NCI-H524 treated with DMSO at 0.1 percent for 48 hours (cell line): ENCODE measurements at regions not wholly inside any gene's neighbourhood (a gene's known extent, or its start where the extent isn't known, plus 50 kb on each side); places are given as distances from the start of the nearest gene placed in this dataset.

ENCODE experiments used
- DNase-seq: peaks from one replicate; lab custom pipeline; 2025; lab: John Stamatoyannopoulos, UW

DNA sequence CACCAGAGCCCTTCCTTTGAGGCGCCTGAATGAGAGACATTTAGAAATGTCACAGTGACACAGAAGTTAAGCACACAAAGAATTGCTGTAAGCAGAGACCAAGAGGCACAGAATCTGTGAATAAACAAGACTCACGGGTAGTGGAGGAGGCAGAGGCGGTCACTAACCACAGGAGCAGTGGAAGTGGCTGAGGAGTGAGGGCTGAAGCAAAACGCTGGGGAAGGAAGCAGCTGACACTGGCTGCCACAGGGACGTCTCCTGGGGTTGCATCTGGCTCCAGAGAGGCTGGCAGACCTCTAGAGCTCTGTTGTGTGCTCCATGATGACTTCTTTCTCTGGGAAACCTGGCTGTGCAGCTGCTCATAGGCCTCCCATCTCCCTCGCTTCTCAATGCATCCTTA lies 65.0 kb upstream of the SLC2A12 start:
- DNase-seq = no peak

DNA sequence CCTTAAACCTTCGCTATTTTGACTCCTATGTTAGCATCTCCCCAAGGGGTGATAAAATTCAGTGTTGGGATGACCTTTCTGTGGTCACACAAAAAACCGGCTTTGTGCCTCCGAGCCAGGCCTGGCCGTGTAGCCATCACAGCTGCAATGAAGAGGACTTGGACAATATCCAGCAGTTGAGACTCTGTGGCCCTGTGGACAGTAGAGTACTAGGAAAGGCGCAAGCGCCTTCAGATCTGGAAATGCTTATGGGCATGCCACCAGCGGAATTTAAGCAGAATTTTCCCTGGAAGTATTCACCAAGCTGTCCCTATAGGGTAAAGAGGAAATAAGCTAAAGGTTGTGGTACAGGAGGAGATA lies 63.3 kb upstream of the SLC2A12 start:
- no peak for DNase-seq

DNA sequence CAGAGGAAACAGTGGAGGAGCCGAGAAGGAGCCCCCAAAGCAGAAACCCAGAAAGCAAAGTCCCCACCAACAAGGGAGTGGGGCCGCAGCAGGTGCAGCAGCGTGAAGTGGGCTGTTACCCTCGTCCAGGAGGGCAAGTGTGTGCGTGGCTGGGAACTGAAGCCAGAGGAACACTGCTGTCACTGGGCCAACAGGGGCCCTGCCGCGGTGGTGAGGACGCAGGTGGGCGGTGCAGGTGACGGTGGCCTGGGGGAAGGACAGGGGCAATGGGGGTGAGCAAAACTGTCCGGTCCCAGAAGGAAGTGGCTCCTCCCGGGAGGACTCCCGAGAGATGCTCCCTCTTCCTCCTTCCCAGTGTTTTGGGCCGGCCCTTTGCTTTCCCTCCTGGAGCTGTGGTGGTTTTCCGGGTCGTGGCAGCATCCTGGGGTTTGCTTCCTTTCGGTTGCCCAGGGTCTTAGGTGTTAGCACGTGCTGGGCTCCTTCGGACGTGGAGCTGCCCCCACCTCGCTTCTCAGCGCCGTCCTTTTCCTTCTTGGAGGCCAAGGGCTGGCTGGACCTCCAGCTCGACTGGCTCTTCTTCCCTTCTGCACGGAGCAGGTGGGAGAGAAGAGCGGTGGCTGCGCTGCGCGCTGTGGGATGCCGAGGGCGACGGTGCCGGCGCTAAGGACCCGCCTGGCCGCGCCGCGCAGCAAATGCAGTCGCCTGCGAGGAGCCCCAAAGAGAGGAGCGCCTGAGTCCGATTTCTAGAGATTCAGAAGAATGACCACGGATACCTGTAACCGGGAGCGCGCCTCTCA lies 62.7 kb upstream of the SLC2A12 start:
- no peak for DNase-seq

DNA sequence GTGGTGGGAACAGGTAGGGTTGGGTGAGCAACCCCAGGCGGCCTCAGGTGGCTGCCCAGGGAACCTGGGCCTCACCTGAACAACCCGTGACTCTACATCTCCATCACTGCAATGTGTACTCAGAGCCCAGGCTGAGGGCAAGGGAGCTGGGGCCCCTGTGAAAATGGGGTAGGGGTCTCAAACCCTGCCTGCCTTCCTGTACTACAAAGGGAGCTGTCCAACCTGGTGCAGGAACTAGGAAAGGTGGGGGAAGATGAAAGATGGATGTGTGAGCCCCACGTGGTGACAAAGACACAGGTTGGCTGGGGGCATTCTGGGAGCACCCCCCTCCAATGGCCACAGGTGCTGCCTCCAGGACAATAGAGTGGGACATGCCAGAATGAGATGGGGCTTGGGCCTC lies 62.1 kb upstream of the SLC2A12 start:
- no peak for DNase-seq

DNA sequence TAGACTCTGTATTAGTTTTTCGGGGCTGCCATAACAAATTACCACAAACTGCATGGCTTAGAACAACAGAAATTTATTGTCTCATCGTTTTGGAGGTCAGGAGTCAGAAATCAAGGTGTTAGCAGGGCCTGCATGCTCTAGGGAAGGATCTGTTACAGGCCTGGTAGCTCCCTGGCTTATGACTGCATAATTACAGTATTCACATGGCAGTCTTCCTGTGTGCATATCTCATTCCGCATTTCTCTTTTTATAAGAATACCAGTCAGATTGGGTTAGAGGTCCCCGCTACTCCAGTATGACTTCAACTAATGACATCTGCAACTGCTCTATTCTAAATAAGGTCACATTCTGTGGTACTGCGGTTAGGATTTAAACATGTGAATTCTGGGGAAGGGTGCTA lies 59.3 kb upstream of the SLC2A12 start:
- DNase-seq = no peak

DNA sequence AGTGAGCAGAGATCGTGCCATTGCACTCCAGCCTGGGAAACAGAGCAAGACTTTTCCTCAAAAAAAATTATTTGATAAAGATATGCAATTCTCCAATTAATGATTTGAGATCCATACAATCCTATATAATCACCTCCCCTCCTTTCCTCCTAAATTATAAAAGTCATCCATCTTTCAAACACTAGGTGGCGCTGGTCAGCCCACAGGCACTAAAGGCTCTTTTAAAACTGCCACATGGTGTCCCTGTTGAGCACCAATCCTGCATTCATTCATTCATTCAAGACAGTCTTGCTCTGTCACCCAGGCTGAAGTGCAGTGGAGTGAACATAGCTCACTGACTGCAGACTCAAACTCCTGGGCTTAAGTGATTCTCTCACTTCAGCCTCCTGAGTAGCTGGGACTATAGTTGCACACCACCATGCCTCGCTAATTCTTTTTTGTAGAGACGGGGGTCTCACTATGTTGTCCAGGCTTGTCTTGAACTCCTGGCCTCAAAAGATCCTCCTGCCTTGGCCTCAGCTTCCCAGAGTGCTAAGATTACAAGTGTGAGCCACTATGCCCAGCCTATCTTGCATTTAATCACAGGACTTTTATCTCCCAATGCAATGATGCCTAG lies 58.7 kb upstream of the SLC2A12 start:
- DNase-seq = peak; percentile 17

DNA sequence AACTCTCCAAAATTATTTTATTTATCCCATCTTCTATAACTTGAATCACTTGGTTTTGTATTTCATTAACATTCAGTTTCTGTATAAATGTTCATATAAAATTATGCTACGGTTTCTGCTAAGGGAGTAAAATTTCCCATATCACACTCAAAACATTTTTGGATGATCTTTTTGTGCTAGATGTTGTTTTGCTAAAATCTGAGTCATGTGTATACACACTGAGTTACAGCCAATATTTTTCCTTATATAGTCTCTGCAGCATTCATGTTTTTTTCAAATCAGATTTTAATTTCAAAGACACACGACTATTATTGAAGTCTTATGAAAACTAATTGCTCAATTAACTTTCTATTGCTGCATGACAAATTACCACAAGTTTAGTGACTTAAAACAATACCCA lies 54.3 kb upstream of the SLC2A12 start:
- DNase-seq = no peak

DNA sequence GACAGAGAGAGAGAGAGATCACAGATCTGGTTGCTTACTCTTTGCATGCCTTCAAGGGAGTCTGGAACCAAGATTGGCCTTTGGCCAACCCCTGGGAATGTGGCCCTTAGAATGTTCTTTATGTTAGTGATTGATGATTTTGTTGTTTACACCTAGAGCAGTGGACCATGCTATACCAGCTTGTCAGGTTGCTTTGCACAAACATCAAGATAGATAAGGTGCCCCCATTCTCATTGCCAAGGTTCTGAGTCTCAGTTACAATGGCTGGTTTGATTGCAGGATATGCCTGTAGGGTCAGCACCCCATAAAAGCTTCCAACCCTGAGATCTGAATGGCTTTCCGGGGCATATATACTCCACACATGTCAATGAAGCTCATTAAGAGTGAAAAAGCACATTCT lies 53.5 kb upstream of the SLC2A12 start:
- no peak for DNase-seq

DNA sequence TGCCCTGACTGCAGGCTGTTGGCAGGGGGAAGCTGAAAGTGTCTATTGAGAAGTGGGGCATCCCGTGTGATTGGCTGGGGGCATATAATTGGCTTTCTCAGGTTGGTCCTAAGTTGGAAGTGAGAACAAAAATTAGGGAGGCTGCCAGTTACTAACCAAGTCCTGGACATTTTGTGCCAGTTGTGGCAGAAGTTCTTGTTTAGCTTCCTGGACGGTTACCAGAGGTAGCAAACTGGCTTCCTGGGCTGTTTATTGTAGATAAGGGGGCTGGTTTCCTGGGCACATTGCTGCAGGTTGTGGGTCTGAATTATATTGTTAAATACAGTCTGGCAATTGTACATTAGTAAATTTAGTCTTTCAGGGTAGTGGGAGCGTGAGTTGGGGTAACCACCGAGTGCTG lies 50.6 kb upstream of the SLC2A12 start:
- no peak for DNase-seq
